ENCODE measurements at regions not wholly inside any gene's neighbourhood (a gene's known extent, or its start where the extent isn't known, plus 50 kb on each side); places are given as distances from the start of the nearest gene placed in this dataset.

DNA sequence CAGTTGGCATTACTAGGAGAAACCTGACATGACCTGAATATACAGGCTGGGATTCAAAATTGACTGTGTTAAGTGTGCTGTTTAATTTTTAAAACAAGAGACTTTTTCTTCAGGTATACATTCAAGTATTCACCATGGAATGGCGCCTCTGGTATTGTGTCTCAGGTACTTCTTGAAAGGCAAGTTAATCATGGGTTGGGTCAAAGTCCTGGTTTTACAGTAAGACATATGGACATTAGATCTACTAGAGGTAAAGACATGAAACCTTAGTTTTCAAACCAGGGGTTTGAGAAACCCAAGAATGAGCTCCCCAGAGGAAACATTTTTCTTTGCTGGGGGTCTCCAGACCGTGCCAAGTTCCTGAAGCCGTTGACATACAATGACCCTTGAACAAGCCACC lies 232.4 kb downstream of the SAMD5 start:
- TF ChIP-seq GABPA (IDR thresholded peaks at IDR 0.05; ENCODE audit: low read depth) (no peak), SPI1 (IDR thresholded peaks at IDR 0.05; ENCODE audit: borderline replicate concordance, low read depth) (no peak), CTCF (IDR thresholded peaks at IDR 0.05; ENCODE audit: insufficient read depth, low read length) (no peak)
- H3K27me3 ChIP-seq (ENCODE audit: insufficient read depth, poor library complexity, severe bottlenecking) = no peaks in the 10 kb centered on the region
- no peak for DNase-seq (ENCODE audit: low read depth in 1 of 2, low spot score in 1 of 2)
- no peak overlapping the region for H3K4me3 ChIP-seq (replicated peaks; ENCODE audit: insufficient read depth, low read length)
- no peak overlapping the region for H3K27ac ChIP-seq (replicated peaks)

DNA sequence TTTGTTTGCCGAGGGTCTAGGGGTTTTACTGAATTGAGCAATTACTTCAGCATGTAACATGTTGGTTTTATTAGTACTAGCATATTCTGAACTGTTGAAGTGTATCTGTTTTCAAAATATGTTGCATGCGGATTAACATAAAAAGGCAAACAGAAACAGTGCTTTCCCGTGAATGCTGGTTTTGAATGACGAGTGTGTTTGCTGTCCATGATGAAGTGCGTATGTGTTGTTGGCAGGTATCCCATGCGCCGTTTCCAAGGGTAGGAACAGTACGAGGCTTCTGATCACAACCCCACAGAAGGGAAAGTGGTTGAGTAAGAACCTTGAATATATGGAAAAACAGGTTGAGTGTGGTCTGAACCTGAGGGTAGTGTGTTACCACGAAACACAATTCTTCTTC lies 232.9 kb downstream of the SAMD5 start:
- Histone ChIP-seq H3K4me3 (replicated peaks; ENCODE audit: insufficient read depth, low read length) (no peak overlapping the region), H3K27ac (replicated peaks) (no peak overlapping the region), H3K27me3 (ENCODE audit: insufficient read depth, poor library complexity, severe bottlenecking) (no peaks in the 10 kb centered on the region)
- DNase-seq (ENCODE audit: low read depth in 1 of 2, low spot score in 1 of 2) = no peak
- TF ChIP-seq SPI1 (IDR thresholded peaks at IDR 0.05; ENCODE audit: borderline replicate concordance, low read depth) (no peak), POLR2AphosphoS5 (IDR thresholded peaks at IDR 0.05; ENCODE audit: low read depth) (no peak), CTCF (IDR thresholded peaks at IDR 0.05; ENCODE audit: insufficient read depth, low read length) (no peak), REST (IDR thresholded peaks at IDR 0.05; ENCODE audit: insufficient replicate concordance, low read depth) (no peak), GABPA (IDR thresholded peaks at IDR 0.05; ENCODE audit: low read depth) (no peak)

- no peak overlapping the region for H3K27ac ChIP-seq (replicated peaks)
- no peaks in the 10 kb centered on the region for H3K27me3 ChIP-seq (ENCODE audit: insufficient read depth, poor library complexity, severe bottlenecking)
- no peak for DNase-seq (ENCODE audit: low read depth in 1 of 2, low spot score in 1 of 2)
- TF ChIP-seq POLR2AphosphoS5 (IDR thresholded peaks at IDR 0.05; ENCODE audit: low read depth) (no peak), CTCF (IDR thresholded peaks at IDR 0.05; ENCODE audit: insufficient read depth, low read length) (no peak), SPI1 (IDR thresholded peaks at IDR 0.05; ENCODE audit: borderline replicate concordance, low read depth) (no peak), GABPA (IDR thresholded peaks at IDR 0.05; ENCODE audit: low read depth) (no peak), REST (IDR thresholded peaks at IDR 0.05; ENCODE audit: insufficient replicate concordance, low read depth) (no peak)
- H3K4me3 ChIP-seq (replicated peaks; ENCODE audit: insufficient read depth, low read length) = no peak overlapping the region
Measured at GRCh38 chr6:147742440-147742839, 233.9 kb downstream of the SAMD5 start.

- TF ChIP-seq CTCF (IDR thresholded peaks at IDR 0.05; ENCODE audit: insufficient read depth, low read length) (no peak), GABPA (IDR thresholded peaks at IDR 0.05; ENCODE audit: low read depth) (no peak), SPI1 (IDR thresholded peaks at IDR 0.05; ENCODE audit: borderline replicate concordance, low read depth) (no peak), POLR2AphosphoS5 (IDR thresholded peaks at IDR 0.05; ENCODE audit: low read depth) (no peak), REST (IDR thresholded peaks at IDR 0.05; ENCODE audit: insufficient replicate concordance, low read depth) (no peak)
- Histone ChIP-seq H3K27me3 (ENCODE audit: insufficient read depth, poor library complexity, severe bottlenecking) (no peaks in the 10 kb centered on the region), H3K4me3 (replicated peaks; ENCODE audit: insufficient read depth, low read length) (no peak overlapping the region), H3K27ac (replicated peaks) (no peak overlapping the region)
- DNase-seq (ENCODE audit: low read depth in 1 of 2, low spot score in 1 of 2) = no peak
Measured at GRCh38 chr6:147744012-147744411, 235.5 kb downstream of the SAMD5 start.

All from HL-60 (cell line).